H1 (cell line): ENCODE measurements at regions not wholly inside any gene's neighbourhood (a gene's known extent, or its start where the extent isn't known, plus 50 kb on each side); places are given as distances from the start of the nearest gene placed in this dataset.

Experiments
- CTCF ChIA-PET: fragments of 300-600 bp; sonication (Branson Sonifier 250); formaldehyde crosslinking; loops from one replicate; lab custom pipeline; 2021; ENCODE audit not compliant: partially characterized antibody; lab: Charles Lee
- POLR2A ChIA-PET: fragments of 300-600 bp; sonication (Branson Sonifier 250); formaldehyde crosslinking; loops from one replicate; lab custom pipeline; 2021; ENCODE audit warnings: inconsistent platforms; ENCODE audit not compliant: partially characterized antibody; lab: Charles Lee
- DNase-seq, 2 experiments: peaks; one replicate each; pipeline versions ENCODE4 v3.0.0 to v3.0.0-alpha.2; 2010 to 2022; ENCODE audit warnings: low spot score in 2 of 2, low read depth in 1 of 2, mixed read lengths in 1 of 2
- FAIRE-seq: peaks from 2 replicates; lab custom pipeline; 2011; peaks lifted over from hg19 to GRCh38; lab: Jason Lieb, UNC
- H2AFZ ChIP-seq: 2 replicates; pipeline ENCODE4 v1.8.1; 2012; ENCODE audit warnings: low read length, inconsistent platforms
- H2AK5ac ChIP-seq: 2 replicates; pipeline ENCODE4 v1.6.1; 2013; ENCODE audit warnings: low read depth, low read length
- H2BK120ac ChIP-seq: replicated peaks from 2 replicates; pipeline ENCODE3; 2013; ENCODE audit warnings: low read depth, low read length, inconsistent platforms
- H2BK12ac ChIP-seq: 2 replicates; pipeline ENCODE4 v1.6.1; 2013; ENCODE audit warnings: low read depth, low read length
- H2BK15ac ChIP-seq: 2 replicates; pipeline ENCODE4 v1.6.1; 2013; ENCODE audit warnings: low read length
- H2BK20ac ChIP-seq: 2 replicates; pipeline ENCODE4 v1.6.1; 2013; ENCODE audit warnings: low read length
- H2BK5ac ChIP-seq: 2 replicates; pipeline ENCODE4 v1.6.1; 2013; ENCODE audit warnings: low read depth, low read length
- H3K14ac ChIP-seq: 2 replicates; pipeline ENCODE4 v1.6.1; 2013; ENCODE audit warnings: inconsistent platforms; ENCODE audit not compliant: insufficient read length
- H3K18ac ChIP-seq: 2 replicates; pipeline ENCODE4 v1.6.1; 2013; ENCODE audit warnings: low read length; ENCODE audit errors: extremely low read depth
- H3K23ac ChIP-seq: 2 replicates; pipeline ENCODE4 v1.6.1; 2013; ENCODE audit warnings: inconsistent platforms; ENCODE audit not compliant: insufficient read length
- H3K23me2 ChIP-seq: 2 replicates; pipeline ENCODE4 v1.6.1; 2013; ENCODE audit warnings: low read depth, low read length
- H3K27ac ChIP-seq: 2 replicates; pipeline ENCODE4 v1.6.1; 2011; ENCODE audit warnings: low read depth, low read length, inconsistent platforms
- H3K27me3 ChIP-seq, 4 experiments: replicated peaks in 1 of 4; 1 replicate in 1 of 4; 2 replicates in 3 of 4; pipeline versions ENCODE4 v1.6.1 to v1.8.1; 2011 to 2013; ENCODE audit warnings: low read length in 3 of 4, mild to moderate bottlenecking in 3 of 4, inconsistent platforms in 2 of 4, mixed read lengths in 2 of 4, moderate library complexity in 1 of 4; ENCODE audit not compliant: control insufficient read depth in 3 of 4, insufficient read depth in 3 of 4; ENCODE audit errors: extremely low read depth in 1 of 4
- H3K36me3 ChIP-seq, 4 experiments: 2 replicates each; pipeline versions ENCODE4 v1.6.1 to v1.8.1; 2011 to 2013; ENCODE audit warnings: mild to moderate bottlenecking in 4 of 4, low read length in 3 of 4, moderate library complexity in 2 of 4, control low read depth in 1 of 4, inconsistent platforms in 1 of 4; ENCODE audit not compliant: insufficient read depth in 4 of 4, control insufficient read depth in 2 of 4
- H3K4ac ChIP-seq: replicated peaks from 2 replicates; pipeline ENCODE3; 2013; ENCODE audit warnings: low read length, low read depth, mixed read lengths, inconsistent platforms; ENCODE audit not compliant: insufficient read length
- H3K4me1 ChIP-seq, 4 experiments: replicated peaks in 1 of 4; 1 replicate in 1 of 4; 2 replicates in 3 of 4; pipeline versions ENCODE4 v1.6.1 to v1.8.1; 2011 to 2013; ENCODE audit warnings: low read length in 3 of 4, inconsistent platforms in 2 of 4, mixed read lengths in 1 of 4; ENCODE audit not compliant: insufficient read depth in 4 of 4, control insufficient read depth in 3 of 4
- H3K4me2 ChIP-seq, 2 experiments: 2 replicates each; pipeline versions ENCODE4 v1.6.1 to v1.8.1; 2011 to 2013; ENCODE audit warnings: low read depth in 2 of 2, low read length in 2 of 2, control low read depth in 1 of 2, inconsistent platforms in 1 of 2, mild to moderate bottlenecking in 1 of 2; ENCODE audit not compliant: insufficient read depth in 1 of 2
- H3K4me3 ChIP-seq, 4 experiments: fragments of 200-600, 300-600 bp in 1 of 4; sonication (generic), shearing (Covaris generic), sonication (Bioruptor Twin) in 1 of 4; 2 replicates each; pipeline versions ENCODE4 v1.5.1 to v1.8.1; 2011 to 2016; ENCODE audit warnings: low read length in 4 of 4, low read depth in 3 of 4, control low read depth in 2 of 4, inconsistent platforms in 2 of 4, mild to moderate bottlenecking in 2 of 4, mixed read lengths in 1 of 4, moderate library complexity in 1 of 4; ENCODE audit not compliant: insufficient read depth in 2 of 4; ENCODE audit errors: extremely low read depth in 1 of 4
- H3K56ac ChIP-seq: replicated peaks from 2 replicates; pipeline ENCODE3; 2013; ENCODE audit warnings: low read depth, mild to moderate bottlenecking, mixed read lengths, low read length, inconsistent platforms; ENCODE audit not compliant: insufficient read length
- H3K79me1 ChIP-seq: 2 replicates; pipeline ENCODE4 v1.6.1; 2013; ENCODE audit warnings: low read depth, low read length, control low read depth
- H3K79me2 ChIP-seq, 2 experiments: 2 replicates each; pipeline versions ENCODE4 v1.6.1 to v1.8.1; 2012 to 2013; ENCODE audit warnings: low read length in 2 of 2, mild to moderate bottlenecking in 2 of 2, inconsistent platforms in 1 of 2; ENCODE audit not compliant: insufficient read depth in 2 of 2, control insufficient read depth in 1 of 2
- H3K9ac ChIP-seq, 4 experiments: replicated peaks in 1 of 4; 1 replicate in 1 of 4; 2 replicates in 3 of 4; pipeline versions ENCODE4 v1.6.1 to v1.8.1; 2011 to 2013; ENCODE audit warnings: low read depth in 3 of 4, low read length in 3 of 4, control low read depth in 2 of 4, mild to moderate bottlenecking in 2 of 4, moderate library complexity in 2 of 4, inconsistent platforms in 1 of 4; ENCODE audit errors: extremely low read depth in 1 of 4
- H3K9me3 ChIP-seq, 2 experiments: 2 replicates each; pipeline versions ENCODE4 v1.6.1 to v1.8.1; 2012 to 2013; ENCODE audit warnings: mild to moderate bottlenecking in 2 of 2, moderate library complexity in 2 of 2, control low read depth in 1 of 2, inconsistent platforms in 1 of 2, low read depth in 1 of 2, low read length in 1 of 2, mixed read lengths in 1 of 2; ENCODE audit not compliant: insufficient read depth in 2 of 2
- H4K20me1 ChIP-seq, 2 experiments: replicated peaks in 1 of 2; 2 replicates each; pipeline versions ENCODE3 to v1.8.1; 2011 to 2013; ENCODE audit warnings: inconsistent platforms in 2 of 2, low read length in 2 of 2, mild to moderate bottlenecking in 1 of 2; ENCODE audit not compliant: insufficient read depth in 2 of 2, control insufficient read depth in 1 of 2
- H4K5ac ChIP-seq: 2 replicates; pipeline ENCODE4 v1.6.1; 2013; ENCODE audit warnings: low read length, low read depth, mixed read lengths, inconsistent platforms; ENCODE audit not compliant: insufficient read length
- H4K8ac ChIP-seq: 2 replicates; pipeline ENCODE4 v1.8.0; 2013; ENCODE audit warnings: mild to moderate bottlenecking, moderate library complexity, low read length, inconsistent platforms; ENCODE audit not compliant: insufficient read depth; ENCODE audit errors: extremely low read depth
- H4K91ac ChIP-seq: replicated peaks from 2 replicates; pipeline ENCODE3; 2013; ENCODE audit warnings: low read length, mixed read lengths, inconsistent platforms; ENCODE audit not compliant: insufficient read length
- CTCF ChIP-seq, 3 experiments: IDR thresholded peaks; 1 replicate in 2 of 3; 2 replicates in 1 of 3; pipeline versions ENCODE4 v1.5.1 to v1.6.1; 2011; ENCODE audit warnings: low read length in 3 of 3, mild to moderate bottlenecking in 3 of 3, inconsistent platforms in 2 of 3, low read depth in 1 of 3, moderate library complexity in 1 of 3; ENCODE audit not compliant: insufficient read depth in 1 of 3; ENCODE audit errors: control extremely low read depth in 1 of 3
- RAD21 ChIP-seq, 2 experiments: IDR thresholded peaks in 1 of 2; conservative IDR thresholded peaks in 1 of 2; 2 replicates each; pipeline ENCODE4 v1.6.1; 2011; ENCODE audit warnings: low read depth in 2 of 2, low read length in 2 of 2, improper control_type of control experiment in 1 of 2, inconsistent platforms in 1 of 2, mild to moderate bottlenecking in 1 of 2, moderate library complexity in 1 of 2
- SIN3A ChIP-seq, 2 experiments: IDR thresholded peaks in 1 of 2; conservative IDR thresholded peaks in 1 of 2; 2 replicates each; pipeline ENCODE4 v1.6.1; 2011 to 2012; ENCODE audit warnings: low read length in 2 of 2, improper control_type of control experiment in 1 of 2, low read depth in 1 of 2, mild to moderate bottlenecking in 1 of 2
- TAF1 ChIP-seq: IDR thresholded peaks from 2 replicates; pipeline ENCODE4 v1.6.1; 2011; ENCODE audit warnings: mild to moderate bottlenecking, low read depth, low read length
- WGBS, 2 experiments: shearing (Covaris generic) in 1 of 2; methylation state at CpG; one replicate each; pipeline versions ENCODE4 v1.1.6 to v1.1.7; 2013 to 2015; ENCODE audit warnings: low lambda C conversion rate in 2 of 2, mixed read lengths in 2 of 2, inconsistent platforms in 1 of 2, low coverage in 1 of 2, missing lambda C conversion rate in 1 of 2; ENCODE audit not compliant: insufficient replicate concordance in 2 of 2, insufficient coverage in 1 of 2, insufficient read length in 1 of 2; ENCODE audit errors: extremely low coverage in 1 of 2, missing lambda C conversion rate in 1 of 2; 5-methylcytosine and 5-hydroxymethylcytosine counted together

DNA sequence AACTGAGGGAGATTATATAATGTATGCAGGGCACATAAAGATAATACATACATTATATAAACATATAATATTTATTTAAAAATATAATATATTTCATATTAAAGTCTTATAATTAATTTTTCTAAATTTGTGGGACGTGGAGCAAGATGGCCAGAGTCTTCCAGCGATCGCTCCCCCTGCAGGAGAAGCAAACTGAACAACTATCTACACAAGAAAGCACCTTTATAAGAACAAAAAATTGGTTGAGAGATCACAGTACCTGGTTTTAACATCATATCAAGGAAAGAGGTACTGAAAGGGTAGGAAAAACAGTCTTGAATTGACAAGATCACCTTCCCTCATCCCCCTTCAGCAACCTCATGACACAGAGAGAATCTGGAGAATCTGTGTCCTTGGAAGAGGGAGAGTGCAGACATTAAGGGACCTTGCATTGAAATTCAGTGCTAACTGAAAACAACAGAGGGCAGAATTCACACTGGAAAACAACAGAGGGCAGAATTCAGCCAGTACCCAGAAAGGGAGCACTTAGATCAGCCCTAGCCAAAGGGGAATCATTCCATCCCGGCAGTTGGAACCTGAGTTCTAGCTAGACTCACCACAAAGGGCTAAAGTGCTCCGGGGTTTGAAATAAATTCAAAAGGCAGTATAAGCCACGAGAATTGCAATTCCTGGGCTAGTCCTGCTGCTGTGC is 262.5 kb upstream of the NDST3 start:
- Histone ChIP-seq H4K91ac (no peak overlapping the region), H4K8ac (peak overlapping the region; percentile 29; the same call in 1 of the 2 replicates), H2AK5ac (no peak overlapping the region), H4K5ac (no peak overlapping the region), H3K56ac (no peak overlapping the region), H2BK5ac (no peak overlapping the region), H3K9ac (no peak overlapping the region), H3K27ac (no peak overlapping the region), H3K9me3 (no peaks in the 10 kb centered on the region), H3K27me3 (no peaks in the 10 kb centered on the region), H2BK12ac (no peak overlapping the region; the same call in 1 of the 2 replicates), H3K18ac (no peak overlapping the region), H3K79me2 (no peaks in the 10 kb centered on the region), H3K4me2 (no peak overlapping the region), H3K4ac (no peak overlapping the region), H2AFZ (peak overlapping the region; percentile 94), H4K20me1 (no peaks in the 10 kb centered on the region), H3K36me3 (no peaks in the 10 kb centered on the region), H3K23ac (no peak overlapping the region), H3K4me1 (no peaks in the 10 kb centered on the region; a peak in 1 of 7 replicates), H3K23me2 (no peaks in the 10 kb centered on the region), H3K79me1 (no peaks in the 10 kb centered on the region), H2BK20ac (no peak overlapping the region), H2BK15ac (no peak overlapping the region), H3K4me3 (no peak overlapping the region), H2BK120ac (no peak overlapping the region), H3K14ac (no peak overlapping the region)
- POLR2A ChIA-PET = interaction anchor here (0.6 kb wide), 1 partner anchor 1684 kb away, joined by 3 read pairs; no protein-coding TSS in a partner anchor
- DNase-seq (peak in 1 of 2 experiments; percentile 25), FAIRE-seq (no peak)
- TF ChIP-seq TAF1 = no peak
- TF ChIP-seq RAD21 (IDR thresholded peaks at IDR 0.05 in 1 of 2, conservative IDR thresholded peaks at IDR 0.05 in 1 of 2; ENCODE audit: low read depth in 2 of 2, low read length in 2 of 2) = peak; percentile 52 to 54
- TF ChIP-seq SIN3A (conservative IDR thresholded peaks at IDR 0.05 in 1 of 2, IDR thresholded peaks at IDR 0.05 in 1 of 2; ENCODE audit: low read depth in 1 of 2, low read length in 2 of 2) = no peak
- peak in 2 of 3 experiments; percentile 18 to 51; a peak in 3 of 4 replicates for TF ChIP-seq CTCF (IDR thresholded peaks at IDR 0.05; ENCODE audit: control extremely low read depth in 1 of 3, insufficient read depth in 1 of 3, low read depth in 1 of 3, low read length in 3 of 3)
- 75% methylated on average over 6 of the region's 6 CpGs; no CpG with 5 or more reads in 1 of the 2 experiments for WGBS, 2 experiments
- CTCF ChIA-PET = interaction anchor here (0.6 to 2.2 kb wide), 20 partner anchors 9 to 658 kb away, joined by 3 to 11 read pairs (median 4); no protein-coding TSS in a partner anchor
